ENCODE measurements at regions not wholly inside any gene's neighbourhood (a gene's known extent, or its start where the extent isn't known, plus 50 kb on each side); places are given as distances from the start of the nearest gene placed in this dataset.

- Histone ChIP-seq H3K27ac (ENCODE audit: low read length in 2 of 2) (no peak overlapping the region), H3K27me3 (replicated peaks in 1 of 4; ENCODE audit: control extremely low read depth in 1 of 4, control insufficient read depth in 3 of 4, insufficient read depth in 4 of 4, low read length in 3 of 4) (no peaks in the 10 kb centered on the region), H3K9me3 (ENCODE audit: control extremely low read depth in 1 of 3, control insufficient read depth in 2 of 3, insufficient read depth in 1 of 3, low read length in 2 of 3) (no peaks in the 10 kb centered on the region), H3K4me2 (replicated peaks; ENCODE audit: low read depth, low read length, poor library complexity, severe bottlenecking) (no peak overlapping the region), H4K20me1 (ENCODE audit: control insufficient read depth, insufficient read depth, low read length, poor library complexity, severe bottlenecking) (no peaks in the 10 kb centered on the region), H3K9ac (ENCODE audit: low read length) (no peak overlapping the region), H2AFZ (ENCODE audit: insufficient read depth, low read depth, low read length, poor library complexity, severe bottlenecking) (no peak overlapping the region), H3K36me3 (replicated peaks in 1 of 2; ENCODE audit: control extremely low read depth in 1 of 2, control insufficient read depth in 1 of 2, extremely low read depth in 1 of 2, insufficient read depth in 2 of 2, low read length in 1 of 2) (no peaks in the 10 kb centered on the region), H3K79me2 (ENCODE audit: control insufficient read depth, insufficient read depth, low read length) (no peaks in the 10 kb centered on the region), H3K4me1 (ENCODE audit: control insufficient read depth in 2 of 2, insufficient read depth in 2 of 2, low read length in 2 of 2) (no peaks in the 10 kb centered on the region), H3K4me3 (ENCODE audit: control extremely low read depth in 1 of 5, extremely low read depth in 1 of 5, insufficient read depth in 1 of 5, low read depth in 2 of 5, low read length in 4 of 5) (no peak overlapping the region)
- H3K9me3 Mint-ChIP-seq (ENCODE audit: insufficient read depth), result no peaks in the 10 kb centered on the region
- ChIA-PET CTCF (no interaction called here), POLR2A (no interaction called here)
- DNase-seq (no peak), ATAC-seq (ENCODE audit: low read depth) (no peak)
- H3K4me1 Mint-ChIP-seq, result no peaks in the 10 kb centered on the region
- intact Hi-C loops (cut with micrococcal nuclease), result no loop called here
- peaks cover 4% of the 10 kb centered on the region for H3K27me3 Mint-ChIP-seq
- H3K27ac Mint-ChIP-seq, result no peak overlapping the region
- no peak for TF ChIP-seq EZH2 (IDR thresholded peaks at IDR 0.05; ENCODE audit: borderline replicate concordance, insufficient read depth, low read depth, low read length, poor library complexity, severe bottlenecking)
- no peak for TF ChIP-seq CTCF (IDR thresholded peaks at IDR 0.05)
- H3K4me3 Mint-ChIP-seq, result no peak overlapping the region
Measured at GRCh38 chr2:160741271-160741670, 247.7 kb upstream of the RBMS1 start.

GRCh38 chr2:160741815-160742214 lies 248.2 kb upstream of the RBMS1 start:
- CTCF ChIA-PET, result no interaction called here
- Histone ChIP-seq H3K27me3 (replicated peaks in 1 of 4; ENCODE audit: control extremely low read depth in 1 of 4, control insufficient read depth in 3 of 4, insufficient read depth in 4 of 4, low read length in 3 of 4) (no peaks in the 10 kb centered on the region), H4K20me1 (ENCODE audit: control insufficient read depth, insufficient read depth, low read length, poor library complexity, severe bottlenecking) (no peaks in the 10 kb centered on the region), H3K4me1 (ENCODE audit: control insufficient read depth in 2 of 2, insufficient read depth in 2 of 2, low read length in 2 of 2) (no peaks in the 10 kb centered on the region), H2AFZ (ENCODE audit: insufficient read depth, low read depth, low read length, poor library complexity, severe bottlenecking) (no peak overlapping the region), H3K4me2 (replicated peaks; ENCODE audit: low read depth, low read length, poor library complexity, severe bottlenecking) (no peak overlapping the region), H3K36me3 (replicated peaks in 1 of 2; ENCODE audit: control extremely low read depth in 1 of 2, control insufficient read depth in 1 of 2, extremely low read depth in 1 of 2, insufficient read depth in 2 of 2, low read length in 1 of 2) (no peaks in the 10 kb centered on the region), H3K79me2 (ENCODE audit: control insufficient read depth, insufficient read depth, low read length) (no peaks in the 10 kb centered on the region), H3K27ac (ENCODE audit: low read length in 2 of 2) (no peak overlapping the region), H3K9ac (ENCODE audit: low read length) (no peak overlapping the region), H3K9me3 (ENCODE audit: control extremely low read depth in 1 of 3, control insufficient read depth in 2 of 3, insufficient read depth in 1 of 3, low read length in 2 of 3) (no peaks in the 10 kb centered on the region), H3K4me3 (ENCODE audit: control extremely low read depth in 1 of 5, extremely low read depth in 1 of 5, insufficient read depth in 1 of 5, low read depth in 2 of 5, low read length in 4 of 5) (no peak overlapping the region)
- no peaks in the 10 kb centered on the region for H3K9me3 Mint-ChIP-seq (ENCODE audit: insufficient read depth)
- H3K4me3 Mint-ChIP-seq, result no peak overlapping the region
- no peak for DNase-seq
- TF ChIP-seq CTCF (IDR thresholded peaks at IDR 0.05) (no peak), EZH2 (IDR thresholded peaks at IDR 0.05; ENCODE audit: borderline replicate concordance, insufficient read depth, low read depth, low read length, poor library complexity, severe bottlenecking) (no peak)
- intact Hi-C loops (cut with micrococcal nuclease), result no loop called here
- no CpG with 5 or more reads among the region's 2 CpGs for WGBS (ENCODE audit: insufficient coverage)
- H3K27ac Mint-ChIP-seq, result no peak overlapping the region
- H3K27me3 Mint-ChIP-seq, result peaks cover 8% of the 10 kb centered on the region
- no peak for ATAC-seq (ENCODE audit: low read depth)
- no peaks in the 10 kb centered on the region for H3K4me1 Mint-ChIP-seq
- POLR2A ChIA-PET, result no interaction called here

Data from B cell (primary cell).